Panc1 (cell line): ENCODE measurements at regions not wholly inside any gene's neighbourhood (a gene's known extent, or its start where the extent isn't known, plus 50 kb on each side); places are given as distances from the start of the nearest gene placed in this dataset.

ENCODE experiments used
- ATAC-seq: fragments of 200-7000 bp; cut with Tn5 transposase; 2 replicates; pipeline ENCODE4 v1.9.1; 2020; ENCODE audit warnings: mild to moderate bottlenecking, moderate library complexity
- BruUV-seq: library from RNA; stranded (reverse); fragments of 400-500 nt; replicated peaks from 2 replicates; lab custom pipeline; 2021; lab: Mats Ljungman, UMichigan
- CTCF ChIA-PET: fragments of 300-600 bp; sonication (Branson Sonifier 250); formaldehyde crosslinking; loops from one replicate; lab custom pipeline; 2022; ENCODE audit warnings: antibody characterized with exemption; lab: Charles Lee
- POLR2A ChIA-PET: fragments of 300-600 bp; sonication (Branson Sonifier 250); formaldehyde crosslinking; loops from one replicate; lab custom pipeline; 2022; ENCODE audit warnings: antibody characterized with exemption; lab: Charles Lee
- DNase-seq: peaks from one replicate; pipeline ENCODE4 v3.0.0-alpha.2; 2010; ENCODE audit warnings: low read depth, low spot score
- H3K27ac ChIP-seq: 2 replicates; pipeline ENCODE4 v1.5.1; 2011; ENCODE audit warnings: mild to moderate bottlenecking, low read length, inconsistent platforms
- H3K27me3 ChIP-seq: fragments of 200-500 bp; sonication (Bioruptor generic); 2 replicates; pipeline ENCODE4 v1.6.0; 2014; ENCODE audit warnings: low read length, inconsistent platforms; ENCODE audit not compliant: control insufficient read depth, insufficient read depth
- H3K36me3 ChIP-seq: fragments of 200-500 bp; sonication (Bioruptor generic); 2 replicates; pipeline ENCODE4 v1.5.1; 2014; ENCODE audit warnings: inconsistent platforms, mild to moderate bottlenecking, low read length, moderate library complexity; ENCODE audit not compliant: control insufficient read depth, insufficient read depth
- H3K4me1 ChIP-seq: 2 replicates; pipeline ENCODE4 v1.5.1; 2011; ENCODE audit warnings: inconsistent platforms, mild to moderate bottlenecking, low read length, moderate library complexity; ENCODE audit not compliant: control insufficient read depth, insufficient read depth
- H3K4me3 ChIP-seq, 2 experiments: 2 replicates each; pipeline ENCODE4 v1.5.1; 2011 to 2012; ENCODE audit warnings: low read depth in 2 of 2, low read length in 2 of 2, mild to moderate bottlenecking in 2 of 2, inconsistent platforms in 1 of 2, moderate library complexity in 1 of 2
- H3K9me3 ChIP-seq: fragments of 200-500 bp; sonication (Bioruptor generic); 2 replicates; pipeline ENCODE4 v1.5.1; 2014; ENCODE audit warnings: low read depth, mild to moderate bottlenecking, inconsistent platforms, low read length, moderate library complexity; ENCODE audit not compliant: control insufficient read depth, insufficient read depth
- POLR2AphosphoS5 ChIP-seq: IDR thresholded peaks from 2 replicates; pipeline ENCODE4 v1.6.1; 2012; ENCODE audit warnings: mild to moderate bottlenecking, low read depth, low read length, moderate library complexity
- SIN3A ChIP-seq: IDR thresholded peaks from 2 replicates; pipeline ENCODE4 v1.6.1; 2012; ENCODE audit warnings: low read depth, mild to moderate bottlenecking, low read length, moderate library complexity, borderline replicate concordance; ENCODE audit not compliant: insufficient read depth
- TCF7L2 ChIP-seq: IDR thresholded peaks from 2 replicates; pipeline ENCODE4 v1.6.1; 2011; ENCODE audit warnings: mild to moderate bottlenecking, low read depth, low read length, inconsistent platforms
- in situ Hi-C: cut with HindIII; loops from 2 replicates; pipeline ENCODE4 v1.10.0; 2016; ENCODE audit warnings: low sequenced_read_pairs, low pct_unique_long_range_greater_than_20kb
- intact Hi-C: fragments of 100-400 bp; cut with micrococcal nuclease; formaldehyde crosslinking; loops from one replicate; pipeline ENCODE4 v1.10.0; 2022; ENCODE audit not compliant: unreplicated experiment
- TF ChIP-seq, protein P1 (sequence below): fragments of 450-650 bp; IDR thresholded peaks from 2 replicates; pipeline ENCODE4 v1.5.1; 2017; ENCODE audit warnings: mild to moderate bottlenecking
- TF ChIP-seq, protein P2 (sequence below), 2 experiments: IDR thresholded peaks; 2 replicates each; pipeline ENCODE4 v1.6.1; 2011 to 2012; ENCODE audit warnings: low read depth in 2 of 2, control low read depth in 1 of 2, low read length in 1 of 2, mild to moderate bottlenecking in 1 of 2, moderate library complexity in 1 of 2; ENCODE audit not compliant: insufficient read depth in 1 of 2

- ATAC-seq, result no peak
- Histone ChIP-seq H3K27ac (no peak overlapping the region), H3K4me3 (no peak overlapping the region), H3K27me3 (no peaks in the 10 kb centered on the region), H3K9me3 (no peaks in the 10 kb centered on the region), H3K36me3 (no peaks in the 10 kb centered on the region), H3K4me1 (no peaks in the 10 kb centered on the region)
- TF ChIP-seq TCF7L2, result no peak
- TF ChIP-seq, protein P1, sequence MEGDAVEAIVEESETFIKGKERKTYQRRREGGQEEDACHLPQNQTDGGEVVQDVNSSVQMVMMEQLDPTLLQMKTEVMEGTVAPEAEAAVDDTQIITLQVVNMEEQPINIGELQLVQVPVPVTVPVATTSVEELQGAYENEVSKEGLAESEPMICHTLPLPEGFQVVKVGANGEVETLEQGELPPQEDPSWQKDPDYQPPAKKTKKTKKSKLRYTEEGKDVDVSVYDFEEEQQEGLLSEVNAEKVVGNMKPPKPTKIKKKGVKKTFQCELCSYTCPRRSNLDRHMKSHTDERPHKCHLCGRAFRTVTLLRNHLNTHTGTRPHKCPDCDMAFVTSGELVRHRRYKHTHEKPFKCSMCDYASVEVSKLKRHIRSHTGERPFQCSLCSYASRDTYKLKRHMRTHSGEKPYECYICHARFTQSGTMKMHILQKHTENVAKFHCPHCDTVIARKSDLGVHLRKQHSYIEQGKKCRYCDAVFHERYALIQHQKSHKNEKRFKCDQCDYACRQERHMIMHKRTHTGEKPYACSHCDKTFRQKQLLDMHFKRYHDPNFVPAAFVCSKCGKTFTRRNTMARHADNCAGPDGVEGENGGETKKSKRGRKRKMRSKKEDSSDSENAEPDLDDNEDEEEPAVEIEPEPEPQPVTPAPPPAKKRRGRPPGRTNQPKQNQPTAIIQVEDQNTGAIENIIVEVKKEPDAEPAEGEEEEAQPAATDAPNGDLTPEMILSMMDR, result no peak
- TF ChIP-seq SIN3A, result no peak
- TF ChIP-seq POLR2AphosphoS5, result no peak
- TF ChIP-seq, protein P2, sequence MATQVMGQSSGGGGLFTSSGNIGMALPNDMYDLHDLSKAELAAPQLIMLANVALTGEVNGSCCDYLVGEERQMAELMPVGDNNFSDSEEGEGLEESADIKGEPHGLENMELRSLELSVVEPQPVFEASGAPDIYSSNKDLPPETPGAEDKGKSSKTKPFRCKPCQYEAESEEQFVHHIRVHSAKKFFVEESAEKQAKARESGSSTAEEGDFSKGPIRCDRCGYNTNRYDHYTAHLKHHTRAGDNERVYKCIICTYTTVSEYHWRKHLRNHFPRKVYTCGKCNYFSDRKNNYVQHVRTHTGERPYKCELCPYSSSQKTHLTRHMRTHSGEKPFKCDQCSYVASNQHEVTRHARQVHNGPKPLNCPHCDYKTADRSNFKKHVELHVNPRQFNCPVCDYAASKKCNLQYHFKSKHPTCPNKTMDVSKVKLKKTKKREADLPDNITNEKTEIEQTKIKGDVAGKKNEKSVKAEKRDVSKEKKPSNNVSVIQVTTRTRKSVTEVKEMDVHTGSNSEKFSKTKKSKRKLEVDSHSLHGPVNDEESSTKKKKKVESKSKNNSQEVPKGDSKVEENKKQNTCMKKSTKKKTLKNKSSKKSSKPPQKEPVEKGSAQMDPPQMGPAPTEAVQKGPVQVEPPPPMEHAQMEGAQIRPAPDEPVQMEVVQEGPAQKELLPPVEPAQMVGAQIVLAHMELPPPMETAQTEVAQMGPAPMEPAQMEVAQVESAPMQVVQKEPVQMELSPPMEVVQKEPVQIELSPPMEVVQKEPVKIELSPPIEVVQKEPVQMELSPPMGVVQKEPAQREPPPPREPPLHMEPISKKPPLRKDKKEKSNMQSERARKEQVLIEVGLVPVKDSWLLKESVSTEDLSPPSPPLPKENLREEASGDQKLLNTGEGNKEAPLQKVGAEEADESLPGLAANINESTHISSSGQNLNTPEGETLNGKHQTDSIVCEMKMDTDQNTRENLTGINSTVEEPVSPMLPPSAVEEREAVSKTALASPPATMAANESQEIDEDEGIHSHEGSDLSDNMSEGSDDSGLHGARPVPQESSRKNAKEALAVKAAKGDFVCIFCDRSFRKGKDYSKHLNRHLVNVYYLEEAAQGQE (IDR thresholded peaks at IDR 0.05; ENCODE audit: insufficient read depth in 1 of 2, low read depth in 2 of 2, low read length in 1 of 2), result no peak
- no TSS peak for BruUV-seq
- intact Hi-C loops, result no loop called here
- CTCF ChIA-PET, result no interaction called here
- POLR2A ChIA-PET, result no interaction called here
- no peak for DNase-seq
- in situ Hi-C loops, result no loop called here
These were observed 106.2 kb upstream of the DPT start for GRCh38 chr1:168835176-168835575.

DNA sequence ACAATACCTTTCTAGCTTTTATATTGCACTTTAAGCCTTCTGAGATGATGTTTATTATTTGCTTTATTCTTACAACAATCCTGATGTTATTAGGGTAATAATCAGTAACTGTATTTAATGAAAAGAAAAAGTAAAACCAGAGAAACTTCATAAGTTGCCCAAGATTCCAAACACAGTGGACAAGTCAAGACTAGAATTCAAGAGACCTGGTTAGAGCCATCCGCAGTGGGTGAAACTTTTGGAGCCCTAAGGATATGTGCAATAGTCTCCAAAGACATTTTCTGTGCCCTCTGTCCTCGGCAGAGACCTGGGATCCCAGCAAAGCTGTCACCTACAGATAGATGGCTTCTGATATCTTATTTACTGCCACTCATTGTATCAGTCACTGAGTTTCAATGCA, 106.8 kb upstream of the DPT start:
- H3K4me1 ChIP-seq, result no peaks in the 10 kb centered on the region
- DNase-seq (no peak), ATAC-seq (no peak)
- ChIA-PET CTCF (no interaction called here), POLR2A (no interaction called here)
- H3K4me3 ChIP-seq, result no peak overlapping the region
- H3K36me3 ChIP-seq, result no peaks in the 10 kb centered on the region
- BruUV-seq, result no TSS peak
- H3K27ac ChIP-seq, result no peak overlapping the region
- H3K27me3 ChIP-seq, result no peaks in the 10 kb centered on the region
- intact Hi-C loops (no loop called here), in situ Hi-C loops (no loop called here)
- no peaks in the 10 kb centered on the region for H3K9me3 ChIP-seq
- TF ChIP-seq, protein P2 (IDR thresholded peaks at IDR 0.05; ENCODE audit: insufficient read depth in 1 of 2, low read depth in 2 of 2, low read length in 1 of 2), result no peak
- TF ChIP-seq SIN3A, result no peak
- TF ChIP-seq, protein P1, result no peak
- TF ChIP-seq TCF7L2, result no peak
- TF ChIP-seq POLR2AphosphoS5, result no peak
